Osteoblast (primary cell): ENCODE measurements at regions not wholly inside any gene's neighbourhood (a gene's known extent, or its start where the extent isn't known, plus 50 kb on each side); places are given as distances from the start of the nearest gene placed in this dataset.
A peak's percentile ranks its signal among the peaks of the same experiment; 100 is the strongest.

ENCODE experiments used
- DNase-seq: peaks from one replicate; pipeline ENCODE4 v3.0.0; 2011; ENCODE audit warnings: low spot score, mixed read lengths; ENCODE audit not compliant: insufficient read length; ENCODE audit errors: missing footprints
- H2AFZ ChIP-seq: 2 replicates; pipeline ENCODE4 v1.6.0; 2011; ENCODE audit warnings: mild to moderate bottlenecking, low read length
- H3K27ac ChIP-seq: 2 replicates; pipeline ENCODE4 v1.5.1; 2011; ENCODE audit warnings: mild to moderate bottlenecking, low read depth, low read length, moderate library complexity
- H3K27me3 ChIP-seq: 2 replicates; pipeline ENCODE4 v1.6.0; 2012; ENCODE audit warnings: mild to moderate bottlenecking, control low read depth, inconsistent platforms, low read length, moderate library complexity; ENCODE audit not compliant: insufficient read depth
- H3K36me3 ChIP-seq: 2 replicates; pipeline ENCODE4 v1.5.1; 2011; ENCODE audit warnings: mild to moderate bottlenecking, low read length, control low read depth, moderate library complexity; ENCODE audit not compliant: insufficient read depth
- H3K4me1 ChIP-seq: 2 replicates; pipeline ENCODE4 v1.5.1; 2011; ENCODE audit warnings: mild to moderate bottlenecking, low read length, control low read depth, moderate library complexity; ENCODE audit not compliant: insufficient read depth
- H3K4me2 ChIP-seq: 2 replicates; pipeline ENCODE4 v1.6.0; 2011; ENCODE audit warnings: mild to moderate bottlenecking, low read length; ENCODE audit not compliant: insufficient read depth
- H3K4me3 ChIP-seq: fragments of 200-600 bp; sonication (generic); 3 replicates; pipeline ENCODE4 v1.5.1; 2012; ENCODE audit warnings: mild to moderate bottlenecking, low read length, inconsistent platforms; ENCODE audit not compliant: insufficient read depth
- H3K79me2 ChIP-seq: 2 replicates; pipeline ENCODE4 v1.6.0; 2012; ENCODE audit warnings: mild to moderate bottlenecking, low read length, control low read depth, inconsistent platforms; ENCODE audit not compliant: insufficient read depth
- H3K9me3 ChIP-seq: 2 replicates; pipeline ENCODE4 v1.5.1; 2011; ENCODE audit warnings: low read depth, low read length, control low read depth
- H4K20me1 ChIP-seq: 2 replicates; pipeline ENCODE4 v1.6.0; 2012; ENCODE audit warnings: mild to moderate bottlenecking, low read length, control low read depth; ENCODE audit not compliant: insufficient read depth
- CTCF ChIP-seq: IDR thresholded peaks from 2 replicates; pipeline ENCODE4 v1.5.1; 2011; ENCODE audit warnings: mild to moderate bottlenecking, low read depth, low read length, moderate library complexity; ENCODE audit errors: extremely low read depth

- Histone ChIP-seq H3K79me2 (no peaks in the 10 kb centered on the region), H3K4me2 (no peak overlapping the region), H4K20me1 (no peaks in the 10 kb centered on the region), H3K36me3 (no peaks in the 10 kb centered on the region), H2AFZ (no peak overlapping the region), H3K27ac (no peak overlapping the region), H3K9me3 (no peaks in the 10 kb centered on the region), H3K4me1 (no peaks in the 10 kb centered on the region), H3K27me3 (no peaks in the 10 kb centered on the region), H3K4me3 (no peak overlapping the region)
- TF ChIP-seq CTCF = peak; percentile 45
- DNase-seq = no peak
These were observed 73.2 kb upstream of the SMARCA2 start for GRCh38 chr9:1941989-1942388.

- Histone ChIP-seq H4K20me1 (no peaks in the 10 kb centered on the region), H3K79me2 (no peaks in the 10 kb centered on the region), H3K9me3 (no peaks in the 10 kb centered on the region), H3K4me1 (no peaks in the 10 kb centered on the region), H3K27ac (no peak overlapping the region), H3K36me3 (no peaks in the 10 kb centered on the region), H2AFZ (no peak overlapping the region), H3K4me3 (no peak overlapping the region), H3K27me3 (no peaks in the 10 kb centered on the region), H3K4me2 (no peak overlapping the region)
- DNase-seq = no peak
- TF ChIP-seq CTCF = no peak
These were observed 68.4 kb upstream of the SMARCA2 start for GRCh38 chr9:1946526-1947283.

GRCh38 chr9:1947438-1947837 lies 67.7 kb upstream of the SMARCA2 start:
- H3K27me3 ChIP-seq = no peaks in the 10 kb centered on the region
- no peaks in the 10 kb centered on the region for H3K79me2 ChIP-seq
- H3K27ac ChIP-seq = no peak overlapping the region
- H3K4me1 ChIP-seq = no peaks in the 10 kb centered on the region
- TF ChIP-seq CTCF = no peak
- no peak overlapping the region for H3K4me2 ChIP-seq
- no peak overlapping the region for H2AFZ ChIP-seq
- H3K36me3 ChIP-seq = no peaks in the 10 kb centered on the region
- H3K4me3 ChIP-seq = no peak overlapping the region
- DNase-seq = no peak
- H3K9me3 ChIP-seq = no peaks in the 10 kb centered on the region
- H4K20me1 ChIP-seq = no peaks in the 10 kb centered on the region

- Histone ChIP-seq H3K4me2 (no peak overlapping the region), H3K79me2 (no peaks in the 10 kb centered on the region), H2AFZ (no peak overlapping the region)
These were observed 66.6 kb upstream of the SMARCA2 start for GRCh38 chr9:1948541-1948940.

More at GRCh38 chr9:1948541-1948940, 66.6 kb upstream of the SMARCA2 start:
- no peak for DNase-seq
- Histone ChIP-seq H3K4me1 (no peaks in the 10 kb centered on the region), H3K36me3 (no peaks in the 10 kb centered on the region), H3K27ac (no peak overlapping the region), H3K9me3 (no peaks in the 10 kb centered on the region), H3K27me3 (no peaks in the 10 kb centered on the region), H3K4me3 (no peak overlapping the region), H4K20me1 (no peaks in the 10 kb centered on the region)
- no peak for TF ChIP-seq CTCF
